Islet of Langerhans (tissue), 1 donor: ENCODE measurements at regions not wholly inside any gene's neighbourhood (a gene's known extent, or its start where the extent isn't known, plus 50 kb on each side); places are given as distances from the start of the nearest gene placed in this dataset.
"Not testable (repeated sequence)": the region's sequence is repeated elsewhere in the genome, so short reads cannot be mapped to it uniquely, and the experiment has no call there.

Experiments used
- FAIRE-seq: peaks from one replicate; lab custom pipeline; 2011; peaks lifted over from hg19 to GRCh38; lab: Jason Lieb, UNC

DNA sequence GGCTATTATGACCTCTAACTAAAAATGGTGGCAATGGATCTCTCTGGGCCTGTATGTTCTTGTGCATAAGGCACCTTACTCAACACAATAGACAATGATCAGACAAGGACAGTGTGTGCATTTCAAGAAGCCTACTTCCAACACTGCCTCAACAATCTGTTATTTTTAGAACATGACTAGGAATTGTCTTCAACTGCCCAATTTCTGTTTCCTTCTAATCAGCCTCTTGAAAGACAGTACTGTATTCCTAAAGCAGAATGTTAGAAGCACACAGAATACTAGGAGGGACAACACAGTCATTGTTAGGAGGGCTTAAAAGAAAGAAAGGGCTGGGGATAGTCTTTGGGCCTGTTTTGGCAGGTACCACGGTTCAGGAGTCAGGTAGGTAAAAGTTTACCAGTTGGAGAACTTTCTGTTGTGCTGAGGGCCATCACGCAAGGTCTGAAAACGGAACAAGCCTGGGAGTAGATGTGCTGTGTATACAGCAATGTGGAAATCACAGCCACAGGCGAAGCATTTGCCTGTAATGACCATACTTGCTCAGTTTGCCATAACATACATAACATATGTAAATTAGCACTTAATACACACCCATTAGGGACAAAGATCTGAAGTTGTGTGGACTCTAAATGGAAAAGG is 100.8 kb upstream of the ATXN3L start:
- FAIRE-seq, result no peak

DNA sequence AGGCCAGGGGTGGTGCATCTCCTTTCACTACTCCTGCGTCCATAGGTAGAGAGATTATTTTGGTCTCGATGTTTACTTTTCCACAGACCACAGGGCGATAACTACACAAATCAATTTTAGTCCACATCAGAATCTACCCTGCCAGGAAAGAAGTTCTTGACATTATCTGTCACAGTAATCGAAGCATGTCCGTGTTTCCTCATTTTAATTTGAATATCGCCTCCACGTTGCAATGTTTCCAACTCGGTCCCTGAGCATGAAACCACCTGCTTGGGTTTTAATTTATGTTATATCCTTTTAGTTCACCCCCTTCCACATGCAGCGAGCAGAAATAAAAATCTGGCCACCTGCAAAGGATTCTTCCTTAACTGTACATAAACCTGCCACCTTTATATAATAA is 100.1 kb upstream of the ATXN3L start:
- no peak for FAIRE-seq

DNA sequence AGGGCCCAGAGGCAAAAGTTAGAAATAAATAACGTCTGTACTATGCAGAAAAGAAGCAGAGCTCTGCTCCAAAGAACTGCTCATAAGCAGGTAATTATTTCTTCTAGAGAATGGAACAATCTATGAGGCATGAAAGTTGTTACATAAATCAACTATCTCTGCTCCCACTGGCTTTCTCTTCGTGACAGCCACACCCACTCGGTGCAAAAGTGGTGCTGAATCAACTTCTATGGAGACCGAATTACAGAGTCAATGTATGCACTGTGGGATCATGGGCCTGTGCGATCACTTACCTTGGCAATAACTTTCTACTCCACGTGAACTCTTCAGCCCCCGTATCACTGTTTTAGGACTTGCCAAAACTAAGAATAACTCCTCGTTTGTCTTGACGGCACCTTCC is 99.4 kb upstream of the ATXN3L start:
- FAIRE-seq, result no peak

DNA sequence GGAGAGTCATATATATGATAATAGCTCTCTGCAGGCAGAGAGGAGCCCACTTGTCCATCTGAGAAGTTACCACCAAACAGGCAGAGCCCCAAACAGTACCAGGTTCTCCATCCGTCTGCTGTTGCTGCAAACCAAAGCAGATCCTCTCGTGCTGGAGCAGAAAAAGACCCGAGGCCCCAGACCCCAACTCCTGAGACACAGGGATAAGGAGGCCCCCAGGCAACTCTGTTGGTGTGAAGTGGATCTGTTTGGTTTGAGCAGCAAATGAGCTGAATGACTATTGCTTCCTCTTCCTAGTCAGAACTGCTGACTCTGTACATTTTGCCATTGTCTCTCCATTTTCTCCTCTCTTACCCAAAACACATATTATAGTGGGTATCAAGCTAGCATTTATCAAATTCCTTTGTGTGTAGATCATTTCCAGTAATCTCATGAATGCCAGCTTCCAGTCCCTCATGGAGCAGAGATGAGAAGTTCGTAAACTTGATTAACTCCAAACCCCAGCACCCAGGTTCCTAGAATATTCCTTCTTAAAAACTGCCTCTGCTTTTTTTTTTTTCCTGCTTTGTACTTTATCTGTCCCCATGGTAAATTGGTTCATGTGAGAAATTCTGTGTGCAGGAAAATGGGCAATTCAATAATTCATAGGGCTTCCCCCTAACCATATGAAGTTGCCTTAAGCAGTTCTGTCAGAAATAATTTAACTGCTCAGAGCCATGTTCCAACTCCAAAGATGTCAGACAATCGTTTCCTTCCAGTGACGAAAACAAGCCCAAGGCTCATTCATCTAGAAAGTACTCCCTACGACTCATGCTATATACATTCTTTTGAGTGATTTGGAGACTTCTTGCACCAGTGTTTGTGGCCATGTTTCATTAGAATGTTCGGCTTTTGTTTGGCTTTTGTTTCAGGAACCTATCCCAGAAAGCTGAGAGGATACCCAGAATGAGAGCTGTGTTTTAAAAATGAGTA is 98.6 kb upstream of the ATXN3L start:
- no peak for FAIRE-seq

DNA sequence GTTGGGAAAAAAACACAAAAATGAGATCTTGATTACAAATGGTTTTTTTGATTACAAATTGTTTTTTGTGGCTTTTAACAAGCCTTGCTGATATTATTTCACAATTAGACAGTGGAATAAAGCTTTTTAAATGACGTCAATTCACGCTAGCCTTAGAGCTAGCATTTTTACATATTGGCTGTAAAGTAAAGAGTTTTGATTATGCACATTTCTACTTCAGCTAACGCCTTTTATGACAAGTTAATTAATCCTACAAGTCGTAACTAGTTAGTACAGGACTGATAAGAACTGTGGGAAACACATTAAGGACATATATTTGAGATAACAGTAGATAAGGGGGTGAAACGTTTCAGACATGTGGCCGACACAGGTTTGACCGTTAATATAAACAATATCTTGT is 95.7 kb upstream of the ATXN3L start:
- no peak for FAIRE-seq

DNA sequence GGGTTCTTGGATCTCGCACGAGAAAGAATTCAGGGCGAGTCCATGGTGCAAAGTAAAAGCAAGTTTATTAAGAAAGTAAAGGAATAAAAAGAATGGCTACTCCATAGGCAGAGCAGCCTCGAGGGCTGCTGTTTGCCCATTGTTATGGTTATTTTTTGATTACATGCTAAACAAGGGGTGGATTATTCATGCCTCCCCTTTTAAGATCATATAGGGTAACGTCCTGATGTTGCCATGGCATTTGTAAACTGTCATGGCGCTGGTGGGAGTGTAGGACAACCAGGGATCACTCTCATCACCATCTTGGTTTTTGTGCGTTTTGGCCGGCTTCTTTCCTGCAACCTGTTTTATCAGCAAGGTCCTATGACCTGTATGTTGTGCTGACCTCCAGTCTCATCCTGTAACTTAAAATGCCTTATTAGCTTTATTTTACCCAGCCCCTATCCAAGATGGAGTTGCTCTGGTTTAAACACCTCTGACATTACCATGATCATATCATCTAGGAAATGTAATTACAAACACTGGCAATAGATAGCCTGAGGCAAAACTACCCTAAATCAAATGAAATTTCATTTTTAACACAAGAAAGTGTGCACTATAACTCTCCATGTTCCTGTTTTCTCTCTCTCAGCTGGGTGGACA is 94.3 kb upstream of the ATXN3L start:
- no peak for FAIRE-seq

DNA sequence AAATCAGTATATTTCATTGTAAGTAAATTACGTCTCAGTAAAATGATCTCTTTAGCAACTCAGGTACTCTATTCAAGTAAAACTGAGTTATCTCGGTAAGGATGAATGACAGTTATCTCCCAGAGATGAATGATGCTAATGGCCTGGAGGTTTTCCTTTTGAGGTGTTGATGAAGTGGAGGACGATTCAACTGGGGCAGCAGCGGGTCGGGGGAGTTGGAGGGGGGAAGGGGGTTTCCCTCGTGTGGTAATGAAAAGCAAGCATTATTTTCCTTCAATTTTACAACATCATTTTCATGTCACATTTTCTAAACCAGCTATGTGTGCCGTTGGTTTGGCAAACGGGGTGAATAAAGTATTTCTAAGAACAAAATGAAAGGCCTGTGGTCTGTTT is 92.4 kb upstream of the ATXN3L start:
- no peak for FAIRE-seq

DNA sequence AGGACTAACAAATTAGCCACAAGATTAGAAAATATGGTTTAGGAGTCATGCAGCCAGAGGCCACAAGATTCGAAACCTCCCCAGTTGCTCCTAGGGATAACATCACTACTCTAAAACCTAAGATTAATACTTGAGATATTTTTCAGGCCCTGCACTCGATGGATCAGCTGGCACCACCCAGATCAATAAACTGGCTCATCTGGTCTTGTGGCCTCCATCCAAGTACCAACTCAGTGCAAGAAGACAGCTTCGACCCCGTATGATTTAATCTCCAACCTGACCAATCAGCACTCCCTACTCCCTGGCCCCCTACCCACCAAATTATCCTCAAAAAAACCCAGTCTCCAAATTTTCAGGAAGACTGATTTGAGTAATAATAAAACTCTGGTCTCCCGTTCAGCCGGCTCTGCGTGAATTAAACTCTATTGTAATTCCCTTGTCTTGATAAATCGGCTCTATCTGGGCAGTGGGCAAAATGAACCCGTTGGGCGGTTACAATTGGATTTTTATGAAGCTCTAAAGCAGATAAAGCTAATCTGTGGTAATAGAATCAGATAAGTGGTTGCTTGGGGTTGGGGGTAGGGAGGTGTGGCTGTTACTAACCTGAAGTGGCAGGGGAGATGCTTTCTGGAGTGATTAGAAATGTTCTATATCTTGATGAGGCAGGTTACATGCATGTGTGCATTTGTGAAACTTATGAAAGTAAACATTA is 91.8 kb upstream of the ATXN3L start:
- no peak for FAIRE-seq

DNA sequence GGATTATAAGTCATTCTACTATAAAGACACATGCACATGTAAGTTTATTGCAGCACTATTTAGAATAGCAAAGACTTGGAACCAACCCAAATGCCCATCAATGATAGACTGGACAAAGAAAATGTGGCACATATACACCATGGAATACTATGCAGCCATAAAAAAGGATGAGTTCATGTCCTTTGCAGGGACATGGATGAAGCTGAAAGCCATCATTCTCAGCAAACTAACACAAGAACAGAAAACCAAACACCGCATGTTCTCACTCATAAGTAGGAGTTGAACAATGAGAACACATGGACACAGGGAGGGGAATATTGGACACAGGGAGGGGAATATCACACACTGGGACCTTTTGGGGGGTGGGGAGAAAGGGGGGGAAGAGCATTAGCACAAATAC is 88.7 kb upstream of the ATXN3L start:
- not testable (repeated sequence) for FAIRE-seq

DNA sequence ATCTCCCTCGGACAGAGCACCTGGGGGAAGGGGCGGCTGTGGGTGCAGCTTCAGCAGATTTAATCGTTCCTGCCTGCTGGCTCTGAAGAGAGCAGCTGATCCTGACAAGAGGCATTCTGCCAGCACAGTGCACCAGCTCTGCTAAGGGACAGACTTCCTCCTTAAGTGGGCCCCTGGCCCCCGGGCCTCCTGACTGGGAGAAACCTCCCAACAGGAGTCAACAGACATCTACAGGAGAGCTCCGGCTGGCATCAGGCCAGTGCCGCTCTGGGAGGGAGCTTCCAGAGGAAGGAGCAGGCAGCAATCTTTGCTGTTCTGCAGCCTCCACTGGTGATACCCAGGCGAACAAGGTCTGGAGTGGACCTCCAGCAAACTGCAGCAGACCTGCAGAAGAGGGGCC is 84.9 kb upstream of the ATXN3L start:
- not testable (repeated sequence) for FAIRE-seq

DNA sequence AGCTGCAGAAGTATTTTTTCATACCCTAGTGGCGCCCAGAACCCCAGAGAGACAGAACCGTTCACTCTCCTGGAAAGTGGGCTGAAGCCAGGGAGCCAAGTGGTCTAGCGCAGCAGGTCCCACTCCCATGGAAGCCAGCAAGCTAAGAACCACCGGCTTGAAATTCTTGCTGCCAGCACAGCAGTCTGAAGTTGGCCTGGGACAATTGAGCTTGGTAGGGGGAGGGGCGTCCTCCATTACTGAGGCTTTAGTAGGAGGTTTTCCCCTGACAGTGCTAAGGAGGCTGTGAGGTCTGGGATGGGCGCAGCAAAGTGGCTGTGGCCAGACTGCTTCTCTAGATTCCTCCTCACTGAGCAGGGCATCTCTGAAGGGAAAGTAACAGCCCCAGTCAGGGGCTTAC is 84.5 kb upstream of the ATXN3L start:
- no peak for FAIRE-seq

DNA sequence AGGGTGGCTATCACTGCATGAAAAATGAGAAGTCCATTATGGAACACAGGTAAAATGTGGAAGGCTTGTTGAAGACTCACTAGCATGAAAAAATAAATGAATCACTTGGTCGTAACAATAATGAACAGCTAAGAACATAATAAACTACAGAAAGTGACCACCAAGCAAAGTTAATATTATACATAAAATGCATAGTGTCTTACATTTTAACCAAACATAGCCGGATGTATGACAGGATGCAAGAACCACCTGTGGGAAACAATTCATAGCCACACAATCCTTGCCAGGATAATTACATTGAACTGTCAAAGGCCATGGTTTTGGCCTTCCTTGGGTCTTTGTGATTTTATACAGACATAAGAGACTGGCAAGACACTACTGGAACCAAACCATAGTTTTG is 81.9 kb upstream of the ATXN3L start:
- FAIRE-seq, result no peak

DNA sequence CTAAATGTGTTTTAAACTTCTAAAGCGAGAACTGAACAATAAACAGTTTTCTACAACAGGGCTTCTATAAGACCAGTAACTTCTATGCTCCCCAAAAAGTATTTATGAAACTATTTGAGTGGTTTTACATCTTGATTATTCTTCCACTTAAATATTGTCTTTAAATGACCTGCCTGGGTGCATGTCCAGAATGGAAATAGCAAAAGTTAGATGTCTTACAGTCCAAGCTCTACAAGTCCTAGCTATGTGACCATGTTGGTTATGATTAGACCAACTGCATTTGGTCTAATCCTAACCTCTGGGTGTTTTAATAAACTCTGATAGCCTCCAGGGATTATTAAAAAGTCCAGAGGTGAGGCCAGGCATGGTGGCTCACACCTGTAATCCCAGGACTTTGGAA is 79.0 kb upstream of the ATXN3L start:
- FAIRE-seq, result no peak

DNA sequence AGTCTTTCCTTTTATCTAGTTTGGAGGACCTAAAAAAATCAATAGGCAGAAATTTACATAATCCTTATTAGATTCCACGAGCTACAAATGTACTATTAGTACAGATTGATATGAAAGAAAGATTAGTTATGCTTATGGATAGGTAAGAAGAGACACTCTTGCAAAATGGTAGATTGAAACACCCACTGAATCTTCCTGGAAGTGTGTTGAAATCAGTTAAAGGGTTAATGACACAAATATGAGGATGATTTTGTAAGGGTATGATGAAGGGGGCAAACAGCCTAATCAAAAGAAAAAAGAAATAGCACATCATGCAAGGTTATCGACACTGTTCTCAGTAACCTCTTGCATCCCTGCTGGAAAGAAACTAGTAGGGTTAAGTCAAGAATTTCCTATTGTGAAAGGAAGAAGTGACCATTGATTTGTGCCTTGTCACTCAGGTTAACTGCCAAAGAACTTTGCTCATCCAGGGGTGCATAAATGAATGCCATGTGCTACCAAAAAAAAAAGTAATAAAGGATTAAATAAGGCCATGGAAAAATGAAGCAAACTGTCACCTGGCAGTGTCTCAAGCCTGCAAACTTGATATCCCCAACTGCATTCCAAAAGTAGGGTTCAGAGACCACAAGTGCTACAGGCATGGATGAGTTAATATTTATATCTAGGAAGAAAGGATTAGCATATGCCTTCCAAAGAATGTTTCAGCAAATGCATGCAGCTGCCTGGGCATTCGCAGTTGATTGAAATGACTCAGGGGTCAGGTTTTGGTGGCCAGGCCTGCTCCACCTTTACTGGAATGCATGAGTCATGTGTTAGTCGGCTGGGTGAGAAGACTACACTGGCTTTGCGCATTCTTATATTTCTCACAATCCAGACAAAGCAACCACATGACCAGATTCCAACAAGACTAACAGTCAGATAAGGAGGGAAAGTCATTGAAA is 78.3 kb upstream of the ATXN3L start:
- FAIRE-seq, result no peak

DNA sequence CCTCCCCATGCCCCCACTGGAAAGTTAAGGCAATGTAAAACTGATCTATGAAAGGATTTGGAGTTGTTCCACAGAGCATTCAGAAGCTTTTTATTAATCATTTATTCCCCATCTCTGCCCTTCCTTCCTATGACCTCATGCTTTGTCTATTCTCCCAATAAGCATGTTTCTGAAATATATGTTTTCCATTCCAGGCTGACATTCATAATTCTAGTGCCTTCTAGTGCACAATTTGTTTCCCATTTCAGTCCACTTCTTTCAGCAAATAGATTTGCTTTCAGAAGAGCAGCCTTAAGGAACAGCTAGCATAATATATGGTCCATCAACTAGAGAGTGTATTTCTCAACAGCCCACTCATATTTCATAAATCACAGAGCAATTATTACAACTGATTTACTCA is 77.1 kb upstream of the ATXN3L start:
- FAIRE-seq, result no peak

DNA sequence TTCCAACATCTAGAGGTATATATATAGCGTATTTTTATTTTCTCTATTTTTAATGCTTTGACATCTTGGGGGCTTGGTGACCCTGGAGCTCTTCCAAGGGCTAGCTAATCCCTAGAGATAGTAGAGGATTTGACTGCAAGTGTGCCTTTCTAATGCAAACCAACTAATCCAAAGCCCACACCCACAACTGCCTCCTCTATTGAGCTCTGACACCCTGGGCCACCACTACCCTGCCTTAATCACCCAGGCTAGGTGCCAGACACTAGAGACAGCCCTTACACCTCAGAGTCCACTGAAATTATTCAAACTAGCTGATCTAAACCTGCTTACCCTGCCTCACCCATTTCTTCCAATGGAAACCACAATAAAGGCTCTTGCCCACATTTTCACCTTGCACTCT is 69.6 kb upstream of the ATXN3L start:
- no peak for FAIRE-seq

DNA sequence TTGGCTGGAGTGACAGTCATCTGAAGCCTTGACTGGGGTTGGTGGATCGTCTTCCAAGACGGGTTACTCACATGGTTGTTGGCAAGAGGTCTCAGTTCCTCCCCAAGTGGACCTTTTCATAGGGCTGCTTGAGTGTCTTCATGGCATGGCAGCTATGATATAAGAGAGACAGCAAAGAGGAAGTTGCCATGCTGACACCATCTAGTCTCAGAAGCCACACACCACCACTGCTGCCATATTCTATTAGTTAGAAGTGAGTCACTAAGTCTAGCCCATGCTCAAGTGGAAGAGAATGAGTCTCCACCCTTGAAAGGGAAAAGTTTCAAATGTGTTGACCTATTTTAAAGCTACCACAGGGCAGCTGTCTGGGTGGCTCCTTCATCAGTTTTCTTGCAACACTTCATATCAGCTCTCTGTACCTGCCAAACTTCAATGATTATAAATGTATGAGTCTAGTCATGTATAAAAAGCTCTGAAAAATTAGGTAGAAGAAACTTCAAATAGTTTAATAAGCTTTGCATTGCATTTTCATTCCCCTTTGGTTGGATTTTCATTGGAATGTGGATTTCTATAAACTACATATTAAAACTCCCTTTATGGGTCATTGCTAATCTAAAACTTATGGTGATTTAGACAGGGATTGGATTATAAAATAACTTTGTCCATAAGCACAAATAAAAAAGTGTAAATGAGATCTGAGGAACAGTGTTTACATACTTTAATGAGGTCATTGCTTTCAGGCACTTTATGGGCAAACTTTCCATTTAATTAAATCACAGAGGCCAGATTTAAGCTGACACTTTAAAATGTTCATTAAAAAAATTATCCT is 68.0 kb upstream of the ATXN3L start:
- no peak for FAIRE-seq

DNA sequence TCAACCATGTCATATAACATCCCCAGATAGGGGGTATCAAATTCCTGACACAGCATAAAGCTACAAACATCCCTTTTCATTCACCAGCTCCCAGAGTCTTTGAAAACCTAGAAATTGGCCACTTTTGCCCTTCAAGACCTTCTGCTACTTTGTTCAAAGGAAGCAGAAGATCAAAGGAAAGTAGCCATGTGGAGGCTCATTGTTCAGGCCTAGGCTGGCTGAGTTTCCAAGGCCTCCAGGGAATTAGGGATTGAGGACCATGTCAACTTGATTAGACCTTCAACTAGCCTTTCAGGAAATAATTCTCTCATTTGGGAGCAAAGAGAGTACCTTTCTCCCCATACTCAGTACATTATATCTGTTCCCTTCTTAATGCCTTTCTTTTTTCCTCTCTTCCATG is 66.8 kb upstream of the ATXN3L start:
- FAIRE-seq, result no peak

DNA sequence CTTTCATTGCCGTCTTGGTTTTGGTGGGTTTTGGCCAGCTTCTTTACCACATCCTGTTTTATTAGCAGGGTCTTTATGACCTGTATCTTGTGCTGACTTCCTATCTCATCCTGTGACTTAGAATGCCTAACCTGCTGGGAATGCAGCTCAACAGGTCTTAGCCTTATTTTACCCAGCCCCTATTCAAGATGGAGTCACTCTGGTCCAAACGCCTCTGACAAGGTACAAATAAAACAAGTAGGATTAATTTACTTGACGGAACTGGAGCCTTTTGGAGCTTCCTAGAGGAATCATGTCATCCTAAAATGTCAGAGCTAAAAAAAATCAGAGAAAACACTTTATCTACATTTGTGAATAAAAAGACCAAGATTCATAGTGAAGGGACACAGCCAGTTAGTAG is 66.2 kb upstream of the ATXN3L start:
- no peak for FAIRE-seq

DNA sequence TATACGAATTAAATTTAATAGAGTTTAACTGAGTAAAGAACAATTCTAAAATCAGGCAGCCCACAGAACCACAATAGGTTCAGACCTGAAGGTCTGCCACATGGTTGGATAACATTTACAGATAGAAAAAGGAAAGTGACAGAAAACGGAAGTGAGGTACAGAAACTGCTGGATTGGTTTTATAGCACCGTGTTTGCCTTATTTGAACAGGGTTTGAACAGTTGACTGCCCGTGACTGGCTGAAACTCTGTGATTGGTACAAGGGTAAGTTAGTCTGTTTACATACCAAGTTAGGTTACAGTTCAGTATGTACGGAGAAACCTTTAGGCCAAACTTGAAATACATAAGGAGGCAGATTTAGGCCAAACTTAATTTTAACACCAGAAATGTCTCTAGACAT is 64.1 kb upstream of the ATXN3L start:
- FAIRE-seq, result no peak

DNA sequence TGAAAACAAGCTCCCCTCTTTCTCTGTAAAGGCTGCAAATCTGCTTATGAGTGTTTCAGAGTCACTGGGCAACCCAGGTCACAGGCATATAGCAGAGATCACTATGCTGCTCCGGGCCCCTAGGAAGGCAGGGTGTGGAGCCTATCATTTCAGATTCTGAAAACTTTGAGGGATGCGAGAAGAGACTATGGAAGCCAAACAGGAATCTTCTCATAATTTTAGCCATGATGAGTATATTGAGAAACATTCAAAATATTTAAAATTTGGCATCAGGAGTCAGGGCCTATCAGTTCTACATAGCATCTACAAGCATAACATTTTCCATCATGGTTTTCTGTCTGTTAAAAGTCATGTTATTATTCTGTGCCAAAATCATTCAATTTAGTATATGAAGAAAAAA is 61.7 kb upstream of the ATXN3L start:
- no peak for FAIRE-seq
